NCI-H2171 (cell line): ENCODE measurements at regions not wholly inside any gene's neighbourhood (a gene's known extent, or its start where the extent isn't known, plus 50 kb on each side); places are given as distances from the start of the nearest gene placed in this dataset.

ENCODE experiments used
- DNase-seq: peaks from one replicate; lab custom pipeline; 2025; lab: John Stamatoyannopoulos, UW

GRCh38 chr1:208848854-208849253 is 604.7 kb upstream of the PLXNA2 start:
- DNase-seq = no peak

GRCh38 chr1:208850442-208850841 is 606.3 kb upstream of the PLXNA2 start:
- no peak for DNase-seq

GRCh38 chr1:208851366-208851765 is 607.2 kb upstream of the PLXNA2 start:
- no peak for DNase-seq

- DNase-seq = no peak
Observed at GRCh38 chr1:208852911-208853310, 608.7 kb upstream of the PLXNA2 start.

- no peak for DNase-seq
Observed at GRCh38 chr1:208855403-208855802, 611.2 kb upstream of the PLXNA2 start.

GRCh38 chr1:208857465-208857864 is 613.3 kb upstream of the PLXNA2 start:
- DNase-seq = no peak

- DNase-seq = no peak
Observed at GRCh38 chr1:208858738-208859137, 614.6 kb upstream of the PLXNA2 start.

GRCh38 chr1:208864366-208864965 is 620.3 kb upstream of the PLXNA2 start:
- DNase-seq = no peak

- no peak for DNase-seq
Observed at GRCh38 chr1:208866386-208866955, 622.3 kb upstream of the PLXNA2 start.

GRCh38 chr1:208868554-208868953 is 624.4 kb upstream of the PLXNA2 start:
- no peak for DNase-seq

- no peak for DNase-seq
Observed at GRCh38 chr1:208874915-208875314, 630.7 kb upstream of the PLXNA2 start.

GRCh38 chr1:208879022-208879421 is 634.8 kb upstream of the PLXNA2 start:
- no peak for DNase-seq

- no peak for DNase-seq
Observed at GRCh38 chr1:208880433-208881100, 636.4 kb upstream of the PLXNA2 start.

- no peak for DNase-seq
Observed at GRCh38 chr1:208885060-208885459, 640.9 kb upstream of the PLXNA2 start.

- no peak for DNase-seq
Observed at GRCh38 chr1:208885650-208886049, 641.5 kb upstream of the PLXNA2 start.

- DNase-seq = no peak
Observed at GRCh38 chr1:208888376-208888775, 644.2 kb upstream of the PLXNA2 start.

GRCh38 chr1:208892147-208892546 is 648.0 kb upstream of the PLXNA2 start:
- peak; percentile 65 for DNase-seq

- DNase-seq = no peak
Observed at GRCh38 chr1:208893251-208893650, 649.1 kb upstream of the PLXNA2 start.

- no peak for DNase-seq
Observed at GRCh38 chr1:208895181-208895580, 651.0 kb upstream of the PLXNA2 start.

GRCh38 chr1:208895820-208896219 is 651.6 kb upstream of the PLXNA2 start:
- no peak for DNase-seq

GRCh38 chr1:208896768-208897167 is 652.6 kb upstream of the PLXNA2 start:
- DNase-seq = no peak

GRCh38 chr1:208899438-208899837 is 655.3 kb upstream of the PLXNA2 start:
- no peak for DNase-seq

- DNase-seq = no peak
Observed at GRCh38 chr1:208903251-208903905, 659.2 kb upstream of the PLXNA2 start.
